ENCODE measurements at regions not wholly inside any gene's neighbourhood (a gene's known extent, or its start where the extent isn't known, plus 50 kb on each side); places are given as distances from the start of the nearest gene placed in this dataset.

- TF ChIP-seq GATA2 (IDR thresholded peaks at IDR 0.05; ENCODE audit: low read depth, low read length) (no peak), GATA3 (IDR thresholded peaks at IDR 0.05; ENCODE audit: low read depth, low read length) (no peak)
Measured at GRCh38 chr1:108043707-108044106, 78.7 kb upstream of the VAV3 start.

Data from SH-SY5Y (cell line).